Nephron progenitor cell (in vitro differentiated cells): ENCODE measurements at regions not wholly inside any gene's neighbourhood (a gene's known extent, or its start where the extent isn't known, plus 50 kb on each side); places are given as distances from the start of the nearest gene placed in this dataset.

ENCODE experiments used
- DNase-seq: peaks from one replicate; pipeline ENCODE4 v3.0.0; 2021
- H3K27ac Mint-ChIP-seq: 2 replicates; pipeline ENCODE4 v1.8.0; 2021; ENCODE audit warnings: mild to moderate bottlenecking, moderate library complexity, mixed read lengths
- H3K27me3 Mint-ChIP-seq: 2 replicates; pipeline ENCODE4 v1.8.0; 2021; ENCODE audit warnings: mild to moderate bottlenecking, low read depth, mixed read lengths; ENCODE audit not compliant: poor library complexity
- H3K36me3 Mint-ChIP-seq: 2 replicates; pipeline ENCODE4 v1.8.0; 2021; ENCODE audit warnings: low read depth, mixed read lengths
- H3K4me1 Mint-ChIP-seq: 2 replicates; pipeline ENCODE4 v1.8.0; 2021; ENCODE audit warnings: mixed read lengths
- H3K4me3 Mint-ChIP-seq: 2 replicates; pipeline ENCODE4 v1.8.0; 2021; ENCODE audit warnings: mild to moderate bottlenecking, moderate library complexity, mixed read lengths
- H3K9me3 Mint-ChIP-seq: 2 replicates; pipeline ENCODE4 v1.8.0; 2021; ENCODE audit warnings: mild to moderate bottlenecking, moderate library complexity, mixed read lengths
- CTCF ChIP-seq: fragments of 200-600 bp; sonication (generic); IDR thresholded peaks from 2 replicates; pipeline ENCODE4 v1.5.0; 2021; ENCODE audit warnings: antibody characterized with exemption

- Mint-ChIP-seq H3K27me3 (peaks cover 2% of the 10 kb centered on the region), H3K4me1 (peaks cover 95% of the 10 kb centered on the region), H3K36me3 (peaks cover 41% of the 10 kb centered on the region), H3K9me3 (no peaks in the 10 kb centered on the region), H3K27ac (peak overlapping the region; percentile 98), H3K4me3 (no peak overlapping the region)
- no peak for DNase-seq
- TF ChIP-seq CTCF: no peak
Observed at GRCh38 chr11:92837595-92837994, 131.9 kb upstream of the MTNR1B start.

GRCh38 chr11:92838759-92839310 lies 130.6 kb upstream of the MTNR1B start:
- Mint-ChIP-seq H3K9me3 (no peaks in the 10 kb centered on the region), H3K27me3 (no peaks in the 10 kb centered on the region), H3K27ac (peak overlapping the region; percentile 98), H3K36me3 (peaks cover 43% of the 10 kb centered on the region), H3K4me1 (peaks cover 97% of the 10 kb centered on the region), H3K4me3 (peak overlapping the region; percentile 12)
- peak; percentile 54 for DNase-seq
- TF ChIP-seq CTCF: no peak

- H3K36me3 Mint-ChIP-seq: peaks cover 41% of the 10 kb centered on the region
- no peak for DNase-seq
- no peaks in the 10 kb centered on the region for H3K27me3 Mint-ChIP-seq
- H3K9me3 Mint-ChIP-seq: no peaks in the 10 kb centered on the region
- H3K4me1 Mint-ChIP-seq: peaks cover 97% of the 10 kb centered on the region
- peak overlapping the region; percentile 23 for H3K4me3 Mint-ChIP-seq
- no peak for TF ChIP-seq CTCF
- peak overlapping the region; percentile 98 for H3K27ac Mint-ChIP-seq
Observed at GRCh38 chr11:92839450-92839849, 130.0 kb upstream of the MTNR1B start.

- Mint-ChIP-seq H3K36me3 (peaks cover 31% of the 10 kb centered on the region), H3K9me3 (no peaks in the 10 kb centered on the region), H3K27me3 (no peaks in the 10 kb centered on the region), H3K27ac (peak overlapping the region; percentile 57), H3K4me1 (peaks cover 98% of the 10 kb centered on the region), H3K4me3 (peak overlapping the region; percentile 41)
- TF ChIP-seq CTCF: no peak
- DNase-seq: no peak
Observed at GRCh38 chr11:92841719-92842118, 127.7 kb upstream of the MTNR1B start.

- Mint-ChIP-seq H3K9me3 (no peaks in the 10 kb centered on the region), H3K27me3 (no peaks in the 10 kb centered on the region), H3K4me3 (peak overlapping the region; percentile 53), H3K4me1 (peaks cover 98% of the 10 kb centered on the region), H3K27ac (peak overlapping the region; percentile 92), H3K36me3 (peaks cover 37% of the 10 kb centered on the region)
- TF ChIP-seq CTCF: no peak
- DNase-seq: no peak
Observed at GRCh38 chr11:92843455-92843854, 126.0 kb upstream of the MTNR1B start.

GRCh38 chr11:92844197-92844596 lies 125.3 kb upstream of the MTNR1B start:
- Mint-ChIP-seq H3K4me3 (no peak overlapping the region), H3K9me3 (no peaks in the 10 kb centered on the region), H3K27me3 (no peaks in the 10 kb centered on the region), H3K36me3 (peaks cover 42% of the 10 kb centered on the region), H3K4me1 (peaks cover 98% of the 10 kb centered on the region), H3K27ac (peak overlapping the region; percentile 92)
- TF ChIP-seq CTCF: no peak
- DNase-seq: no peak
